ENCODE measurements at regions not wholly inside any gene's neighbourhood (a gene's known extent, or its start where the extent isn't known, plus 50 kb on each side); places are given as distances from the start of the nearest gene placed in this dataset.

- no peak for DNase-seq (ENCODE audit: low read depth)
Measured at GRCh38 chr11:79960461-79960860, 519.6 kb upstream of the TENM4 start.

GRCh38 chr11:79959318-79959717, 518.5 kb upstream of the TENM4 start:
- no peak for DNase-seq (ENCODE audit: low read depth)

- DNase-seq (ENCODE audit: low read depth): no peak
Measured at GRCh38 chr11:79957702-79958101, 516.9 kb upstream of the TENM4 start.

GRCh38 chr11:79956061-79956460, 515.2 kb upstream of the TENM4 start:
- no peak for DNase-seq (ENCODE audit: low read depth)

GRCh38 chr11:79953629-79954028, 512.8 kb upstream of the TENM4 start:
- DNase-seq (ENCODE audit: low read depth): no peak

- no peak for DNase-seq (ENCODE audit: low read depth)
Measured at GRCh38 chr11:79950741-79951140, 509.9 kb upstream of the TENM4 start.

GRCh38 chr11:79950172-79950571, 509.3 kb upstream of the TENM4 start:
- no peak for DNase-seq (ENCODE audit: low read depth)

- no peak for DNase-seq (ENCODE audit: low read depth)
Measured at GRCh38 chr11:79949574-79949973, 508.7 kb upstream of the TENM4 start.

GRCh38 chr11:79942646-79943045, 501.8 kb upstream of the TENM4 start:
- no peak for DNase-seq (ENCODE audit: low read depth)

GRCh38 chr11:79942090-79942489, 501.3 kb upstream of the TENM4 start:
- no peak for DNase-seq (ENCODE audit: low read depth)

GRCh38 chr11:79940974-79941735, 500.3 kb upstream of the TENM4 start:
- no peak for DNase-seq (ENCODE audit: low read depth)

- no peak for DNase-seq (ENCODE audit: low read depth)
Measured at GRCh38 chr11:79940165-79940564, 499.3 kb upstream of the TENM4 start.

GRCh38 chr11:79939111-79939510, 498.3 kb upstream of the TENM4 start:
- DNase-seq (ENCODE audit: low read depth): no peak

- no peak for DNase-seq (ENCODE audit: low read depth)
Measured at GRCh38 chr11:79937676-79938334, 497.0 kb upstream of the TENM4 start.

- no peak for DNase-seq (ENCODE audit: low read depth)
Measured at GRCh38 chr11:79932612-79933011, 491.8 kb upstream of the TENM4 start.

- no peak for DNase-seq (ENCODE audit: low read depth)
Measured at GRCh38 chr11:79931692-79932091, 490.9 kb upstream of the TENM4 start.

GRCh38 chr11:79926707-79927106, 485.9 kb upstream of the TENM4 start:
- no peak for DNase-seq (ENCODE audit: low read depth)

GRCh38 chr11:79925570-79925969, 484.7 kb upstream of the TENM4 start:
- DNase-seq (ENCODE audit: low read depth): no peak

- DNase-seq (ENCODE audit: low read depth): no peak
Measured at GRCh38 chr11:79922641-79923040, 481.8 kb upstream of the TENM4 start.

GRCh38 chr11:79920480-79920879, 479.6 kb upstream of the TENM4 start:
- no peak for DNase-seq (ENCODE audit: low read depth)

GRCh38 chr11:79919350-79919749, 478.5 kb upstream of the TENM4 start:
- DNase-seq (ENCODE audit: low read depth): no peak

- DNase-seq (ENCODE audit: low read depth): no peak
Measured at GRCh38 chr11:79918846-79919245, 478.0 kb upstream of the TENM4 start.

- no peak for DNase-seq (ENCODE audit: low read depth)
Measured at GRCh38 chr11:79906164-79906563, 465.3 kb upstream of the TENM4 start.

- DNase-seq (ENCODE audit: low read depth): no peak
Measured at GRCh38 chr11:79902493-79902892, 461.7 kb upstream of the TENM4 start.
